Activated CD4-positive, alpha-beta memory T cell treated with anti-CD3 and anti-CD28 coated beads for 36 hours (primary cell): ENCODE measurements at regions not wholly inside any gene's neighbourhood (a gene's known extent, or its start where the extent isn't known, plus 50 kb on each side); places are given as distances from the start of the nearest gene placed in this dataset.

Experiments used
- CTCF ChIA-PET: fragments of 350-600 bp; sonication (Branson Sonifier 250); formaldehyde crosslinking; loops from one replicate; lab custom pipeline; 2021; ENCODE audit warnings: antibody characterized with exemption, inconsistent platforms; lab: Charles Lee
- POLR2A ChIA-PET: fragments of 350-600 bp; sonication (Branson Sonifier 250); formaldehyde crosslinking; loops from one replicate; lab custom pipeline; 2021; ENCODE audit warnings: antibody characterized with exemption; lab: Charles Lee
- DNase-seq: peaks from one replicate; pipeline ENCODE4 v3.0.0-alpha.2; 2020
- H3K27ac Mint-ChIP-seq: one replicate; pipeline ENCODE4 v1.8.0; 2021; ENCODE audit warnings: mixed read lengths
- H3K27me3 Mint-ChIP-seq: one replicate; pipeline ENCODE4 v1.8.0; 2021; ENCODE audit warnings: mixed read lengths
- H3K36me3 Mint-ChIP-seq: one replicate; pipeline ENCODE4 v1.8.0; 2021; ENCODE audit warnings: mixed read lengths
- H3K4me1 Mint-ChIP-seq: one replicate; pipeline ENCODE4 v1.8.0; 2021; ENCODE audit warnings: low read depth, mixed read lengths
- H3K4me3 Mint-ChIP-seq: one replicate; pipeline ENCODE4 v1.8.0; 2021; ENCODE audit warnings: mild to moderate bottlenecking, mixed read lengths
- H3K9me3 Mint-ChIP-seq: one replicate; pipeline ENCODE4 v1.8.0; 2021; ENCODE audit warnings: mixed read lengths
- intact Hi-C: fragments of 100-400 bp; cut with micrococcal nuclease; formaldehyde crosslinking; loops from one replicate; pipeline ENCODE4 v1.15.1; 2023

GRCh38 chr16:65658349-65658748, 536.5 kb upstream of the CDH11 start:
- CTCF ChIA-PET: interaction anchor here (0.6 kb wide), 1 partner anchor 247 kb away, joined by 3 read pairs; no protein-coding TSS in a partner anchor

GRCh38 chr16:65657556-65657955, 535.7 kb upstream of the CDH11 start:
- CTCF ChIA-PET: no interaction called here
- H3K27ac Mint-ChIP-seq: no peak overlapping the region
- H3K27me3 Mint-ChIP-seq: no peaks in the 10 kb centered on the region
- H3K9me3 Mint-ChIP-seq: no peaks in the 10 kb centered on the region
- H3K4me1 Mint-ChIP-seq: no peaks in the 10 kb centered on the region
- intact Hi-C loops: no loop called here
- DNase-seq: no peak
- no peaks in the 10 kb centered on the region for H3K36me3 Mint-ChIP-seq
- no peak overlapping the region for H3K4me3 Mint-ChIP-seq
- POLR2A ChIA-PET: no interaction called here

More at GRCh38 chr16:65658349-65658748, 536.5 kb upstream of the CDH11 start:
- Mint-ChIP-seq H3K4me1 (no peaks in the 10 kb centered on the region), H3K36me3 (no peaks in the 10 kb centered on the region), H3K9me3 (no peaks in the 10 kb centered on the region), H3K4me3 (no peak overlapping the region), H3K27me3 (no peaks in the 10 kb centered on the region), H3K27ac (no peak overlapping the region)
- intact Hi-C loops: no loop called here
- POLR2A ChIA-PET: no interaction called here
- no peak for DNase-seq

- Mint-ChIP-seq H3K9me3 (no peaks in the 10 kb centered on the region), H3K4me3 (no peak overlapping the region), H3K27me3 (no peaks in the 10 kb centered on the region), H3K36me3 (no peaks in the 10 kb centered on the region), H3K4me1 (no peaks in the 10 kb centered on the region), H3K27ac (no peak overlapping the region)
- ChIA-PET POLR2A (no interaction called here), CTCF (no interaction called here)
- intact Hi-C loops: no loop called here
- no peak for DNase-seq
These were observed 535.2 kb upstream of the CDH11 start for GRCh38 chr16:65657071-65657494.

GRCh38 chr16:65655802-65656201, 533.9 kb upstream of the CDH11 start:
- DNase-seq: no peak

DNA sequence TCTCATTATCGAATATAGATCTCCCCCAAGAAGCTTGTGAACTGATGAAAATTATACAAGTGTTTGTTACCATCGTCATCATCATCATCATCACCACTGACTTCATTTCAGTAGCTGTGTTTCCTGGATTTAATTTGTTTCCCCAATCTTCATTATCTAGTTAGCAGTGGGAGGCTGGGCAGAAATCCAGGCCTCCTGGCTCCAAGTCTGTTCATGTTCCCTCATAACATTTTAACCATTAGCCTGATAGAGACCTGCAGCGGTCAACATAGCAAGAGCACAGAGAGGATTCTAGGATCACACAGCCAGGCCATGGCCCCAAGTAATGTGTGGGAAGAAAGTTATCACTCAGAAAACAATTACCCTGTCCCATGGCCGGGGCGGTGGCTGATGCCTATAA, 526.2 kb upstream of the CDH11 start:
- ChIA-PET POLR2A (interaction anchor here (0.5 kb wide), 1 partner anchor 1659 kb away, joined by 5 read pairs; no protein-coding TSS in a partner anchor), CTCF (no interaction called here)
- H3K27me3 Mint-ChIP-seq: no peaks in the 10 kb centered on the region
- no peak overlapping the region for H3K27ac Mint-ChIP-seq
- no peaks in the 10 kb centered on the region for H3K4me1 Mint-ChIP-seq
- intact Hi-C loops: no loop called here
- DNase-seq: no peak
- H3K9me3 Mint-ChIP-seq: no peaks in the 10 kb centered on the region
- H3K36me3 Mint-ChIP-seq: no peaks in the 10 kb centered on the region
- no peak overlapping the region for H3K4me3 Mint-ChIP-seq

More at GRCh38 chr16:65655802-65656201, 533.9 kb upstream of the CDH11 start:
- ChIA-PET CTCF (no interaction called here), POLR2A (no interaction called here)
- intact Hi-C loops: no loop called here
- no peak overlapping the region for H3K4me3 Mint-ChIP-seq
- no peaks in the 10 kb centered on the region for H3K9me3 Mint-ChIP-seq
- H3K27me3 Mint-ChIP-seq: no peaks in the 10 kb centered on the region
- H3K4me1 Mint-ChIP-seq: no peaks in the 10 kb centered on the region
- H3K36me3 Mint-ChIP-seq: no peaks in the 10 kb centered on the region
- no peak overlapping the region for H3K27ac Mint-ChIP-seq

DNA sequence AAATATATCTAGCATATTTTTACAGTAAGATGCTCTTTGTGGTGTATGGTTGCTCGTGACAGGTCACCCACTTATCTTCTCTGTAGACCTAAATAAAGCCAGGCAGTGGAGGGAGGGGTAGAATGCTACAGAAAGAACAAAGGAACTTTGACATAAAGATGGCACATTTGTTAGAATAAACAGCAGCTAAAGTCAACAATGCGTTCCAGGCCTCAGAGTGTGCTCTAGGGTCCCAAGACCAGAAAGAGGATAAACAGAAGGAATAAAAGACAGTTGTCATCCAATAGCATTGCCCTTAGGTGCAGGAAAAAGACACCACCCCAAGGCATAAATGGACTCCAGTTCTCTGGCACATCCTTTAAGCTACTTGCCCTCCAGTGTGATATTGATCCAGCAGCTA, 523.0 kb upstream of the CDH11 start:
- ChIA-PET CTCF (no interaction called here), POLR2A (no interaction called here)
- DNase-seq: no peak
- intact Hi-C loops: no loop called here
- Mint-ChIP-seq H3K4me3 (no peak overlapping the region), H3K9me3 (no peaks in the 10 kb centered on the region), H3K27me3 (no peaks in the 10 kb centered on the region), H3K27ac (no peak overlapping the region), H3K36me3 (no peaks in the 10 kb centered on the region), H3K4me1 (no peaks in the 10 kb centered on the region)

DNA sequence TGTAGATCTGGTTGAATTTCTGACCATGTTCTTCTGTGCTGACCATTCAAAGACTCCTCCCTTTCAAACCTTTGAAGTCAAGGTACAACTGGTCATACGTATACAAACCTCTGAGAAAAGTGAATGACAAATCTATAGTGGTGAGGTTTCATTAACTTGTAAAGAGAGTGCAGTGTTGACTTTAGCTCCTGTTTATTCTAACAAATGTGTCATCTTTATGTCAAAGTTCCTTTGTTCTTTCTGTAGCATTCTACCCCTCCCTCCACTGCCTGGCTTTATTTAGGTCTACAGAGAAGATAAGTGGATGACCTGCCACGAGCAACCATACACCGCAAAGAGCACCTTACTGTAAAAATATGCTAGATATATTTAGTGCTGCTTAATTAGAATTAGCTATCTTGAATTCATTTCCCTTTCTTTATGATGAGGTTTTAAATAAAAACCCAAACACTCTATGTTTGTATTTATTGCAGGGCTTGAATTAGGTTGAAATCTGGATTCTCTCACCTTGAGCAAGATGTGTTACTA, 520.0 kb upstream of the CDH11 start:
- Mint-ChIP-seq H3K27me3 (no peaks in the 10 kb centered on the region), H3K36me3 (no peaks in the 10 kb centered on the region), H3K27ac (no peak overlapping the region), H3K4me3 (no peak overlapping the region), H3K4me1 (no peaks in the 10 kb centered on the region), H3K9me3 (no peaks in the 10 kb centered on the region)
- no peak for DNase-seq
- intact Hi-C loops: no loop called here
- POLR2A ChIA-PET: no interaction called here
- CTCF ChIA-PET: no interaction called here

GRCh38 chr16:65641049-65641761, 519.3 kb upstream of the CDH11 start:
- Mint-ChIP-seq H3K27me3 (no peaks in the 10 kb centered on the region), H3K27ac (no peak overlapping the region), H3K9me3 (peaks cover 3% of the 10 kb centered on the region), H3K4me1 (no peaks in the 10 kb centered on the region), H3K4me3 (no peak overlapping the region), H3K36me3 (no peaks in the 10 kb centered on the region)
- DNase-seq: no peak
- ChIA-PET POLR2A (no interaction called here), CTCF (no interaction called here)
- intact Hi-C loops: no loop called here

DNA sequence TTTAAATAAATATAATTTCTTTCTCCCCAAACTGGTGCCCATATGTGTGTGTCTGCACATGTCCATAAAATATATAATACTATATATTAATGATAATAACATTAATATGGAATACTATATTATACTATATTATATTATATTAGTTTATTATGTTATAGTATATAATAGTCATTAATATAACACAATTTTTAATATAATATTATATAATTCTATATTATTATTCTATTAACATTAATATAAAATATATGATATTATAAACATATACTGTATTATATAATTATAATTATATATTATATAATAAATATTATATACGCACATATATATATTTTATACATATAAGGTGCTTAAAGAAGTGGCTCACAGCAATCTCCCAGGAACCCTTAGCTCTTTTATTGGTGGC, 513.0 kb upstream of the CDH11 start:
- ChIA-PET CTCF (no interaction called here), POLR2A (no interaction called here)
- no peak for DNase-seq
- Mint-ChIP-seq H3K27me3 (no peaks in the 10 kb centered on the region), H3K4me1 (no peaks in the 10 kb centered on the region), H3K4me3 (no peak overlapping the region), H3K27ac (no peak overlapping the region), H3K36me3 (no peaks in the 10 kb centered on the region), H3K9me3 (peaks cover 5% of the 10 kb centered on the region)
- intact Hi-C loops: no loop called here

DNA sequence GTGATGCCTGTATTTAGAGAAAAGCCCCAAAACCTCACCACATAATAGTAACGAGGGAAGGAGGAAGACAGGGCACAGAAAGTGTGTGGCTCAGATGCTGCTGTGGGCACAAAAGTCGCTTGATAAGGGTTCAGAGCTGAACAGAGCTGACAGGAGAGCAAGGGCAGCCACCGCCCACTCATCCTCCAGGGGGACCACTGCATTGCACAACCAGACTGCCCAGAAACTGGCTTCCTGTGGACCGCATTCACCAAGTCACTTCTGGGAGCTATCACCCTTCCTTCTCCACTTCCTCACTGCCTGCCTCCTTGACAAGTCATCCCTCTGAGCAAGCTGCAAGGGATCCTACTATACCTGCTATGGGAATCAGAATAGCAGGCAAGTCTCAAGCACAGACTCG, 512.4 kb upstream of the CDH11 start:
- intact Hi-C loops: no loop called here
- no peaks in the 10 kb centered on the region for H3K27me3 Mint-ChIP-seq
- no peaks in the 10 kb centered on the region for H3K36me3 Mint-ChIP-seq
- H3K9me3 Mint-ChIP-seq: peaks cover 7% of the 10 kb centered on the region
- ChIA-PET CTCF (no interaction called here), POLR2A (no interaction called here)
- no peak overlapping the region for H3K27ac Mint-ChIP-seq
- DNase-seq: no peak
- no peak overlapping the region for H3K4me3 Mint-ChIP-seq
- no peaks in the 10 kb centered on the region for H3K4me1 Mint-ChIP-seq

DNA sequence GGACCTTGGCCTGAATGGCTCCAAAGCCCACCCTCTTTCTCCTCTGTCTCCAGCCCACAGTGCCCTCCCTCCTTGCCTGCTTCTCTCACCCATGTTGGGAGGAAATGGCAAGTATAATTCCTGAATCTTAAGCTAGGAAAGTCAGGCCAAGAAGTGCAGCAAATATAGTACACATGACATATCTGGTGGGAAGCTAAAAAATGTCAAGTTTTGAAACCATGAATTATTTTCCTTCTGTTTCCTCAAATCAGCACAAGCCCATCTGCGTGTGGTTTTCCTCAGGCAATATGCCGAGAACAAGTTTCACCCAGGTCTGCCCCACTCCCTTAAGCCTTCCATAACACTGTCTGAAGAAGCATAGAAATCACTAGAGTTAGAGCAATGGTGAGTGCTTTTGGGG, 502.8 kb upstream of the CDH11 start:
- H3K36me3 Mint-ChIP-seq: no peaks in the 10 kb centered on the region
- peaks cover 5% of the 10 kb centered on the region for H3K9me3 Mint-ChIP-seq
- no peaks in the 10 kb centered on the region for H3K4me1 Mint-ChIP-seq
- no peak overlapping the region for H3K27ac Mint-ChIP-seq
- ChIA-PET CTCF (no interaction called here), POLR2A (no interaction called here)
- intact Hi-C loops: no loop called here
- H3K27me3 Mint-ChIP-seq: no peaks in the 10 kb centered on the region
- no peak for DNase-seq
- H3K4me3 Mint-ChIP-seq: no peak overlapping the region

GRCh38 chr16:65624229-65624628, 502.4 kb upstream of the CDH11 start:
- Mint-ChIP-seq H3K4me1 (no peaks in the 10 kb centered on the region), H3K27me3 (no peaks in the 10 kb centered on the region), H3K27ac (no peak overlapping the region), H3K9me3 (peaks cover 4% of the 10 kb centered on the region), H3K4me3 (no peak overlapping the region), H3K36me3 (no peaks in the 10 kb centered on the region)
- POLR2A ChIA-PET: no interaction called here
- CTCF ChIA-PET: no interaction called here
- intact Hi-C loops: no loop called here
- DNase-seq: no peak

GRCh38 chr16:65622871-65623270, 501.0 kb upstream of the CDH11 start:
- no peaks in the 10 kb centered on the region for H3K27me3 Mint-ChIP-seq
- intact Hi-C loops: no loop called here
- no peak overlapping the region for H3K27ac Mint-ChIP-seq
- POLR2A ChIA-PET: no interaction called here
- no peak for DNase-seq
- H3K4me1 Mint-ChIP-seq: no peaks in the 10 kb centered on the region
- no peaks in the 10 kb centered on the region for H3K36me3 Mint-ChIP-seq
- no peaks in the 10 kb centered on the region for H3K9me3 Mint-ChIP-seq
- no peak overlapping the region for H3K4me3 Mint-ChIP-seq
- CTCF ChIA-PET: no interaction called here
